Heart left ventricle (tissue), 16 donors: ENCODE measurements at regions not wholly inside any gene's neighbourhood (a gene's known extent, or its start where the extent isn't known, plus 50 kb on each side); places are given as distances from the start of the nearest gene placed in this dataset.

Source experiments
- ATAC-seq, 4 donors: fragments of 200-7000 bp; cut with Tn5 transposase; one replicate each; pipeline ENCODE4 v1.9.1; 2020 to 2022; ENCODE audit warnings: moderate library complexity in 4 of 4, mild to moderate bottlenecking in 3 of 4, moderate number of reproducible peaks in 1 of 4
- DNase-seq, 5 donors: peaks; one replicate each; pipeline ENCODE4 v3.0.0-alpha.2; 2020
- H3K27ac ChIP-seq, 12 donors: fragments of 200-600 bp; sonication (generic) in 4 of 12; one replicate each; pipeline versions ENCODE4 v1.5.0 to v1.8.0; 2016 to 2022; ENCODE audit warnings: mild to moderate bottlenecking in 2 of 12
- H3K27me3 ChIP-seq, 9 donors: fragments of 200-600 bp; sonication (generic) in 2 of 9; one replicate each; pipeline versions ENCODE4 v1.5.1 to v1.8.0; 2016 to 2022; ENCODE audit warnings: mild to moderate bottlenecking in 3 of 9
- H3K36me3 ChIP-seq, 9 donors: fragments of 200-600 bp; sonication (generic) in 2 of 9; one replicate each; pipeline versions ENCODE4 v1.5.0 to v1.8.0; 2018 to 2022; ENCODE audit warnings: mild to moderate bottlenecking in 2 of 9
- H3K4me1 ChIP-seq, 12 donors: fragments of 200-600 bp; sonication (generic) in 4 of 12; one replicate each; pipeline versions ENCODE4 v1.5.0 to v1.8.0; 2016 to 2022; ENCODE audit warnings: mild to moderate bottlenecking in 3 of 12
- H3K4me3 ChIP-seq, 12 donors: fragments of 200-600 bp; sonication (generic) in 4 of 12; one replicate each; pipeline versions ENCODE4 v1.5.0 to v1.8.0; 2017 to 2022; ENCODE audit warnings: mild to moderate bottlenecking in 9 of 12, moderate library complexity in 4 of 12
- H3K9me3 ChIP-seq, 12 donors: fragments of 200-600 bp; sonication (generic) in 4 of 12; one replicate each; pipeline versions ENCODE4 v1.5.0 to v1.8.0; 2016 to 2022; ENCODE audit warnings: mild to moderate bottlenecking in 1 of 12
- CTCF ChIP-seq, 12 donors: fragments of 200-600 bp; sonication (generic) in 4 of 12; IDR thresholded peaks; one replicate each; pipeline versions ENCODE4 v1.5.0 to v1.8.0; 2018 to 2022; ENCODE audit warnings: antibody characterized with exemption in 12 of 12, mild to moderate bottlenecking in 5 of 12
- POLR2A ChIP-seq, 2 donors: fragments of 450-650 bp; IDR thresholded peaks; one replicate each; pipeline ENCODE4 v1.6.1; 2017; ENCODE audit warnings: antibody characterized with exemption in 2 of 2, mild to moderate bottlenecking in 2 of 2, moderate library complexity in 2 of 2
- WGBS, 4 donors: extraction: QIAGEN DNeasy Blood & Tissue Kit in 2 of 4; methylation state at CpG; one replicate each; pipeline versions ENCODE4 v1.1.5 to v1.1.7; 2013 to 2018; 5-methylcytosine and 5-hydroxymethylcytosine counted together
- intact Hi-C, 10 donors: fragments of 100-400 bp; cut with DNase I; formaldehyde crosslinking; loops; one replicate each; pipeline versions ENCODE4 v1.11.1 to v1.14.2; 2022
- donor health status: ischemic (EF 13 %, LVEDD 7.1; RV severe dilation, severe dysfunction).
- donor health status: healthy with polysubstance abuse.
- donor health status: DM: no; HTN: yes; CAD: no.
- donor health status: DM: no; HTN: no; CAD: no.
- donor health status: ischemic (EF 25% LVEDD 6.9; RV normal size, moderate dysfunction).
- donor health status: ischemic (EF 25% LVEDD 5.7; RV mildly dilated, moderate dysfunction).
- donor health status: healthy.
- donor health status: DM: yes; HTN: yes; CAD: no.
- donor health status: ischemic (EF 35%, LVEDD 5.7; RV mildly dilated, moderate dysfunction).
- donor health status: nonischemic (EF 11% LVEDD 7.7; RV severe dilation, severe dysfunction).
- donor health status: DM: yes; HTN: yes; CAD: no.
- donor health status: PGD.
- donor health status: ischemic (EF 29% LVEDD 5.4; RV normal size, mild dysfunction).
- donor health status: nonischemic (EF 23%, LVEDD 6.1; RV moderate dilation, normal function).

GRCh38 chr2:58416696-58417095, 175.6 kb upstream of the FANCL start:
- H3K4me1 ChIP-seq, result no peaks in the 10 kb centered on the region

GRCh38 chr2:58414506-58414905, 173.4 kb upstream of the FANCL start:
- WGBS, 4 donors, result 63 to 76% (median 71%) methylated on average over 2 of the region's 2 CpGs
- no peaks in the 10 kb centered on the region for H3K4me1 ChIP-seq
- DNase-seq, result no peak
- no peak overlapping the region for H3K4me3 ChIP-seq
- no peaks in the 10 kb centered on the region for H3K27me3 ChIP-seq
- no peaks in the 10 kb centered on the region for H3K36me3 ChIP-seq
- no peak for TF ChIP-seq POLR2A (IDR thresholded peaks at IDR 0.05)
- no peak for TF ChIP-seq CTCF (IDR thresholded peaks at IDR 0.05)
- no peaks in the 10 kb centered on the region for H3K9me3 ChIP-seq
- intact Hi-C loops, result no loop called here
- H3K27ac ChIP-seq, result no peak overlapping the region
- no peak for ATAC-seq

More at GRCh38 chr2:58416696-58417095, 175.6 kb upstream of the FANCL start:
- no peak overlapping the region for H3K27ac ChIP-seq
- H3K27me3 ChIP-seq, result no peaks in the 10 kb centered on the region
- no peaks in the 10 kb centered on the region for H3K9me3 ChIP-seq
- ATAC-seq, result no peak
- intact Hi-C loops, result no loop called here
- DNase-seq, result no peak
- TF ChIP-seq POLR2A (IDR thresholded peaks at IDR 0.05), result no peak
- no peak for TF ChIP-seq CTCF (IDR thresholded peaks at IDR 0.05)
- H3K4me3 ChIP-seq, result no peak overlapping the region
- 77 to 88% (median 84%) methylated on average over 3 of the region's 3 CpGs for WGBS, 4 donors
- H3K36me3 ChIP-seq, result no peaks in the 10 kb centered on the region

GRCh38 chr2:58410549-58410948, 169.4 kb upstream of the FANCL start:
- H3K27ac ChIP-seq, result no peak overlapping the region
- no peaks in the 10 kb centered on the region for H3K36me3 ChIP-seq
- no peak overlapping the region for H3K4me3 ChIP-seq
- DNase-seq, result no peak
- no peaks in the 10 kb centered on the region for H3K9me3 ChIP-seq
- ATAC-seq, result no peak
- no peak for TF ChIP-seq CTCF (IDR thresholded peaks at IDR 0.05)
- no peak for TF ChIP-seq POLR2A (IDR thresholded peaks at IDR 0.05)
- WGBS, 4 donors, result 52 to 68% (median 61%) methylated on average over 2 of the region's 2 CpGs
- H3K4me1 ChIP-seq, result no peaks in the 10 kb centered on the region
- H3K27me3 ChIP-seq, result peaks cover 0 to 4% (median 0%) of the 10 kb centered on the region in 9 donors
- intact Hi-C loops, result no loop called here

GRCh38 chr2:58407487-58407886, 166.4 kb upstream of the FANCL start:
- TF ChIP-seq CTCF (IDR thresholded peaks at IDR 0.05) (no peak), POLR2A (IDR thresholded peaks at IDR 0.05) (no peak)
- peaks cover 0 to 4% (median 0%) of the 10 kb centered on the region in 9 donors for H3K27me3 ChIP-seq
- DNase-seq, result peak in 1 of 5 donors; percentile 29
- H3K9me3 ChIP-seq, result no peaks in the 10 kb centered on the region
- no peak for ATAC-seq
- no peaks in the 10 kb centered on the region for H3K4me1 ChIP-seq
- intact Hi-C loops, result loop anchor here in 1 of 10 donors (10.0 kb wide), 1 partner anchor 107 kb away; no protein-coding TSS in a partner anchor
- WGBS, 4 donors, result 72 to 77% (median 74%) methylated on average over 4 of the region's 4 CpGs
- no peak overlapping the region for H3K27ac ChIP-seq
- H3K4me3 ChIP-seq, result no peak overlapping the region
- H3K36me3 ChIP-seq, result no peaks in the 10 kb centered on the region
